HUES64 (cell line): ENCODE measurements at regions not wholly inside any gene's neighbourhood (a gene's known extent, or its start where the extent isn't known, plus 50 kb on each side); places are given as distances from the start of the nearest gene placed in this dataset.

Source experiments
- H3K27ac ChIP-seq: 2 replicates; pipeline ENCODE4 v1.7.0; 2013; ENCODE audit warnings: low read depth, low read length, inconsistent platforms
- H3K27me3 ChIP-seq: 2 replicates; pipeline ENCODE4 v1.6.1; 2013; ENCODE audit warnings: mild to moderate bottlenecking, low read length; ENCODE audit not compliant: insufficient read depth
- H3K36me3 ChIP-seq: 2 replicates; pipeline ENCODE4 v1.6.1; 2013; ENCODE audit warnings: mild to moderate bottlenecking, low read length; ENCODE audit not compliant: insufficient read depth
- H3K4me1 ChIP-seq: 2 replicates; pipeline ENCODE4 v1.6.1; 2013; ENCODE audit warnings: mild to moderate bottlenecking, low read length, moderate library complexity; ENCODE audit not compliant: insufficient read depth
- H3K4me3 ChIP-seq: 2 replicates; pipeline ENCODE4 v1.5.1; 2013; ENCODE audit warnings: mild to moderate bottlenecking, low read length, moderate library complexity
- H3K9ac ChIP-seq: 2 replicates; pipeline ENCODE4 v1.6.1; 2013; ENCODE audit warnings: mild to moderate bottlenecking, low read depth, low read length
- H3K9me3 ChIP-seq: 2 replicates; pipeline ENCODE4 v1.6.1; 2013; ENCODE audit warnings: low read depth, low read length; ENCODE audit not compliant: insufficient read depth
- WGBS: fragments of 150-250, 120-280 bp; methylation state at CpG from one replicate; pipeline ENCODE4 v1.1.7; 2013; ENCODE audit warnings: missing lambda C conversion rate; 5-methylcytosine and 5-hydroxymethylcytosine counted together

DNA sequence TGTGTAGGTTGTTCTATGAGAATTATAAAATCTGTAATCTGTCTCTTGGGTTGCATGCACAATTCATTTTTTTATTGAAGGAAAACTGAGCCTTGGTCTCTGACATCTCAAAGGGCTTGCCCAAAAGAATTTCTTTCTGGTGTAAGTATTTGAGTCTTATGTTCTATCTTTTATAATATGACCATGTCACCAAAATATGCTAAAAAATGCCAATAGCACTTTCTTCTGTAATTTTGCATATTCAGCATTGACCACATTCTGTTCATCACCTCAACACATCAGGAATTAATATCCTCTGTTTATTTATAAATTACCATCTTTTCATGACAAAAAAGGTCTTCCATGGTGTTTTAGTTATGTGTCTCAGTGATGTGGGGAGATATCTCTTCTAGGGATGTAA, 268.7 kb upstream of the TCF4 start:
- Histone ChIP-seq H3K27me3 (no peaks in the 10 kb centered on the region), H3K36me3 (no peaks in the 10 kb centered on the region), H3K9me3 (no peaks in the 10 kb centered on the region), H3K27ac (peak overlapping the region; percentile 35), H3K9ac (peak overlapping the region; percentile 10; the same call in 1 of the 2 replicates), H3K4me3 (no peak overlapping the region; the same call in 1 of the 2 replicates), H3K4me1 (peaks cover 58% of the 10 kb centered on the region)

DNA sequence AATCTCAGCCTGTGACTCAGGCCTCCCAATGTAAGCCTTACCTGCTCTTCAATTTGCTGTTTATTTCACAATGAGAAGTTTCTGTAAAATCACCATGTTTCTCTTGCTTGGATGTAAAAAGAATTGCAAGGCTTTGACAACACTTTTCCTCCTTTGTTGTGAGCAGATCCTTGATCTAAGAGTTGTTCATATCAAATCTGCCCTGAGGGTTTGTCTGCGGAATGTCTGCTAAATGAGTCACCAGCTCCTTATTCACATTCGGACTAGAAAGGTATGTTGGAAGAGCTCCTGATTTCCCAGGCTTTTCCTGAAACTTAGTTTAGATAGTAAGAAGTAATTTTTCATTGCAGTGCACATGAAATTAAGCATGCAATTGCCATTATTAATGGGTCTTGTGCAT, 268.2 kb upstream of the TCF4 start:
- Histone ChIP-seq H3K9me3 (no peaks in the 10 kb centered on the region), H3K9ac (peak overlapping the region; percentile 10; the same call in 1 of the 2 replicates), H3K4me3 (no peak overlapping the region; the same call in 1 of the 2 replicates), H3K27me3 (no peaks in the 10 kb centered on the region), H3K27ac (peak overlapping the region; percentile 64), H3K36me3 (no peaks in the 10 kb centered on the region), H3K4me1 (peaks cover 55% of the 10 kb centered on the region)
- WGBS, result 46% methylated on average over 2 of the region's 2 CpGs

DNA sequence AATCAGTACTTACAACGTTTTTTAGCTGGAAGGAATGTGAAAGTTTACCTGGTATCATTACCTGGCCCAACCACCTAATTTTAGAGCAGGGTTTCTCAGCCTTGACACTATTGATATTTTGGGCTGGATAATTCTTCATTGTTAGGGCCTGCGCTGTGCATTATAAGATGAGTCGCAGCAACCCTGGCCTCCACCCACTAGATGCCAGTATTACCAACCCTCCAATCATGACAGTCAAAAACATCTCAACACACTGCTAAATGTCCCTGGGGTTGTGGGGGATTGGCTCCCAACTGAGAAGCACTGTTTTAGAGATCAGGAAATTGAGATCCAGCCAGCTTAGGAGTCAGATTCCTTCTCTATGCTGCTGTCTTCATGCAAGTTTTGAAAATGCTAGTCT, 265.3 kb upstream of the TCF4 start:
- Histone ChIP-seq H3K4me3 (no peak overlapping the region), H3K27me3 (no peaks in the 10 kb centered on the region), H3K27ac (no peak overlapping the region), H3K4me1 (peaks cover 31% of the 10 kb centered on the region), H3K36me3 (no peaks in the 10 kb centered on the region), H3K9me3 (no peaks in the 10 kb centered on the region), H3K9ac (no peak overlapping the region)
- 93% methylated on average over 3 of the region's 3 CpGs for WGBS

DNA sequence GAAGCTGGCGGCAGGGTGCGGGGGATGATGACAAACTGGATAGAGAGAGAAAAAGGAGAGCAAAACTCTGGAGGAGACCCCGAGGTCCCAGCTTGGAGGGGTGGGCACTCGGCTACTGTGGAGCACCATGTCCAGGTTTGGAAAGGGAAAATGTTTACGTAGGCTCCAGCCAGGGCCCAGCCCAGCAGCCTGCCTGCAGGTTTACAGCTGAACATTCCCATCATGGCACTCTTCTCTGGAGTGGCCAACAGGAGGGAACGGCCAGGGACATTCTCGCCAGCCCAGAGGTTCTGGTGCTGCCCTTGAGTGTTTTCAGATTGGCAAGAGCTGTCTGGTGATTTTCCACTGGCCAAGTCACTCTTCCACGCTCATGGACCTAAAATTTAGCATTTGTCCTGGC, 262.9 kb upstream of the TCF4 start:
- Histone ChIP-seq H3K36me3 (no peaks in the 10 kb centered on the region), H3K9ac (no peak overlapping the region), H3K9me3 (no peaks in the 10 kb centered on the region), H3K4me3 (no peak overlapping the region), H3K4me1 (peaks cover 8% of the 10 kb centered on the region), H3K27ac (no peak overlapping the region), H3K27me3 (no peaks in the 10 kb centered on the region)
- WGBS, result 94% methylated on average over 8 of the region's 8 CpGs

DNA sequence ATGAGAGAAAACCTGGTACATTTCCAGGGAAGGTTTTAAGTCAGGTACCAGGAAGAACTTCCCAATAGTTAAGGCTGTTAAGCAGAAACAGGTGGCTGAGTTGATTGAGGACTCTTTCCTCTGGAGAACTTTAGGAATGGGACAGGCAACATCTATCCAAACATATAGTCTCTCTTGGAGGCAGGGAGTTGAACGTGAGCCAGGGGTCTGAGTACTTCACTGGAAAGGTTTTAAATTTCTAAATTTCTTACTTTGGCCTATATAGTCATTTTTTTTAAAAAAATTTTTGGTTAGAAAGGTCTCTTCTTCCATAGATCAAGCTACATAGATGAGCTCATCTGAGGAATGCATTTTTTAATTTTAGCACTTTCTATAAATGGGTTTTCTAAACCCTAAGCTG, 261.4 kb upstream of the TCF4 start:
- Histone ChIP-seq H3K9ac (no peak overlapping the region), H3K36me3 (no peaks in the 10 kb centered on the region), H3K27me3 (no peaks in the 10 kb centered on the region), H3K27ac (no peak overlapping the region), H3K9me3 (no peaks in the 10 kb centered on the region), H3K4me3 (no peak overlapping the region), H3K4me1 (no peaks in the 10 kb centered on the region)
- WGBS, result 80% methylated on average over 1 of the region's 1 CpG

DNA sequence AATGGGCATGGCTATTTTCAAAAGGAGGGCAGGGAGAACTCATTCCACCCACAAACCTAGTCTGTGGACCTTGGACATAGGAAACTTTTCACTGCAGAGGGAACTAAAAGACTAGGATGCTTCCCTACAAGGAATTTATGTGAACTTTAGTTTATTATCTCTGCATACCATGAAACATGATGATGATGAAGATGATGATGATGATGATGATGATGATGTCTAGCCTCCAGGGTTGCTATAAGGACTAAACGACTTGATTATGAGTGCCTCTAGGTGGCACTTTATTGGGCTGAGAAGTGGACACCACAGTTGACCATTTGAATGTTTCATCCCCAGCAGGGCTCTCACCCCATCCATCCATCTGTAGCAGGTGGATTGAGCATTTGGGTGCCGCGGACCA, 260.0 kb upstream of the TCF4 start:
- no peaks in the 10 kb centered on the region for H3K9me3 ChIP-seq
- no peak overlapping the region for H3K9ac ChIP-seq
- no peak overlapping the region for H3K27ac ChIP-seq
- H3K4me3 ChIP-seq, result no peak overlapping the region
- 94% methylated on average over 3 of the region's 3 CpGs for WGBS
- H3K27me3 ChIP-seq, result no peaks in the 10 kb centered on the region
- no peaks in the 10 kb centered on the region for H3K4me1 ChIP-seq
- H3K36me3 ChIP-seq, result no peaks in the 10 kb centered on the region

DNA sequence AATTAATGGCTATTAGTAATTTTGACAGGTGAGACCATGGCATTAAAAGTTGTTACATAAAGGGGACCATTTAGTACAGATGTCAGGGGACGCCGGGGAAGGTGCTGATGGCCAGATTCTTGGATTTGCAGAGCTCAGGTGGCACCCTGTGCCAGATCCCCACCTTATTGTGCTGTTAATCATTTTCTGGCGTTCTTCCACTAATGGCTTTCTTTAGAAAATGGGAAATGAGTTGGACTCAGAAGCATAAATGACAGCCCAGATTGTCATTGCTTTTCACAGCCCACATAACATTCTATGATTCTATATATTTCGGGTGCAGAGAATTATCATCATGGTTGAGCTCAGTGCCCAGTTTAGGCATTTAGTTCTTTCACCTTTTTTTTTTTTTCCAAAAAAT, 257.2 kb upstream of the TCF4 start:
- no peak overlapping the region for H3K4me3 ChIP-seq
- H3K9me3 ChIP-seq, result peaks cover 5% of the 10 kb centered on the region; the same call in 1 of the 2 replicates
- H3K9ac ChIP-seq, result no peak overlapping the region
- 92% methylated on average over 4 of the region's 4 CpGs for WGBS
- no peaks in the 10 kb centered on the region for H3K36me3 ChIP-seq
- H3K4me1 ChIP-seq, result no peaks in the 10 kb centered on the region
- H3K27me3 ChIP-seq, result no peaks in the 10 kb centered on the region
- no peak overlapping the region for H3K27ac ChIP-seq

DNA sequence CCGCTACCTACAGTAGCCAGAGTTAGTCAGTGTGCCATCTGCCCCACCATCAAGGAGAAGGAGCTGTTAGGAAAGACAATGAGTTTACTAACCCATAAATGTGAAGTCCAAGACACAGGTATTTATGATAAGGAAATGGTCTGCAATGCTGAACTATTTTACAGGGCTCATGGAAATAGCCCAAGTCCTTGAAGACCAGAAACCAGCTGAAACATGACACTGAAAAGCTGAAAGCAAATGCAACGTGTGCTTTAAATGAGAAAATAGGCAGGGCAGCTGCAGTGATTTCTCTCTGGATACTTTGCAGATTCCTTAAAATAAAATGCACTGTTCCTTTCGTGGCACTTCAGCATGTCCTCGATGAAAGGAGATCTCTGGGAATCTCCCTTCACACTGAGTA, 256.4 kb upstream of the TCF4 start:
- WGBS, result 91% methylated on average over 4 of the region's 4 CpGs

DNA sequence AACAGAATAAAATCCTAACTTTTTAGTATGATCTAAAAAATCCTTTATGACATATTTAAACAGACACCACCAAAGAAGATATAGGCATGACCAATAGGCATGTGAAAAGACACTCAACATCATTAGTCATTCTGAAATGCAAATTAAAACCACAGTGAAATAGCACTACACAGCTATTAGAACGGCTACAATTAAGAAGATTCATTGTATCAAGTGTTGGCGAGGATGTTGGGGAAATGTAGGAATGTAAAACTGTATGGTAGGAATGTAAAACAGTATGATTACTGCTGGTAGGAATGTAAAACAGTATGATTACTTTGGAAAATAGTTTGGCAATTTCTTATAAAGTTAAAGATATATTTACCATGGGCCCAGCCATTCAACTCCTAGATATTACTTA, 253.3 kb upstream of the TCF4 start:
- Histone ChIP-seq H3K9me3 (peaks cover 5% of the 10 kb centered on the region; the same call in 1 of the 2 replicates), H3K9ac (no peak overlapping the region), H3K27me3 (no peaks in the 10 kb centered on the region), H3K4me3 (no peak overlapping the region), H3K4me1 (peaks cover 4% of the 10 kb centered on the region; the same call in 1 of the 2 replicates), H3K27ac (no peak overlapping the region), H3K36me3 (no peaks in the 10 kb centered on the region)
- 97% methylated on average over 2 of the region's 2 CpGs for WGBS

More for the DNA sequence above, 256.4 kb upstream of the TCF4 start:
- Histone ChIP-seq H3K27ac (no peak overlapping the region), H3K9me3 (peaks cover 5% of the 10 kb centered on the region; the same call in 1 of the 2 replicates), H3K27me3 (no peaks in the 10 kb centered on the region), H3K4me3 (no peak overlapping the region), H3K9ac (no peak overlapping the region), H3K36me3 (no peaks in the 10 kb centered on the region), H3K4me1 (no peaks in the 10 kb centered on the region)

DNA sequence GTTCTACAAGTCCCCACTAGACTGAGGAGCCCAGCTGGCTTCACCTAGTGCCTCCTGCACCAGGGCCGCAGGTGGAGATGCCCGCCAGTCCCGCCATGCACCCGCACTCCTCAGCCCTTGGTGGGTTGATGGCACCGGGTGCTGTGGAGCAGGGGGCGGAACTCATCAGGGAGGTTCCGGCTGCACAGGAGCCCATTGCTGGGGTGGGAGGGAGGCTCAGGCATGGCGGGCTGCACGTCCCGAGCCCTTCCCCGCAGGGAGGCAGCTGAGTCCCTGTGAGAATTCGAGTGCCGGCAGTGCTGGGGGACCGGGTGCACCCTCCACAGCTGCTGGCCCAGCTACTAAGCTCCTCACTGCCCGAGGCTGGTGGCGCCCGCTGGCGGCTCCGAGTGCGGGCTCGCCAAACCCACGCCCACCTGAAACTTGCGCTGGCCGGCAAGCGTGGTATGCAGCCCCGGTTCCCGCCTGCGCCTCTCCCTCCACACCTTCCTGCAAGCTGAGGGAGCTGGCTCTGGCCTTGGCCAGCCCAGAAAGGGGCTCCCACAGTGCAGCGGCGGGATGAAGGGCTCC, 252.7 kb upstream of the TCF4 start:
- H3K9ac ChIP-seq, result no peak overlapping the region
- no peaks in the 10 kb centered on the region for H3K36me3 ChIP-seq
- WGBS, result 91% methylated on average over 30 of the region's 30 CpGs
- no peak overlapping the region for H3K27ac ChIP-seq
- H3K27me3 ChIP-seq, result no peaks in the 10 kb centered on the region
- H3K4me1 ChIP-seq, result peaks cover 4% of the 10 kb centered on the region; the same call in 1 of the 2 replicates
- peaks cover 5% of the 10 kb centered on the region; the same call in 1 of the 2 replicates for H3K9me3 ChIP-seq
- H3K4me3 ChIP-seq, result no peak overlapping the region

DNA sequence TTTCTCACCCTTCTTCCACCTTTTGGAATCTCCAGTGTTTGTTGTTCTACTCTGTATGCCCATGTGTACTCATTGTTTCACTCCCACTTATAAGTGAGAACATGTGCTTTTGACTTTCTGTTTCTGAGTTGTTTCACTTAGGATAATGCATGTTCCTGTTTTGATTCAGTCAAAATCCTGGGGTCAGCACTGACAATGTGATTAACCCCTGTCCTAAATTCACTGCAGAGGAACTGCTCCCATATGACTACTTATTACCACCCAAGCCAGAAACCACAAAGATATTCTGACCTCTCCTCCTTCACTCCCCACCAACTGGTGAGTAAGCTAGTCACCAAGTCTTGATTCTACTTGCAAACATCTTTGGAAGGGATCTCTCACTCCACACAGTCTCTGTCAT, 251.4 kb upstream of the TCF4 start:
- peaks cover 5% of the 10 kb centered on the region; the same call in 1 of the 2 replicates for H3K9me3 ChIP-seq
- peaks cover 4% of the 10 kb centered on the region; the same call in 1 of the 2 replicates for H3K4me1 ChIP-seq
- H3K27me3 ChIP-seq, result no peaks in the 10 kb centered on the region
- H3K4me3 ChIP-seq, result no peak overlapping the region
- H3K27ac ChIP-seq, result no peak overlapping the region
- no peak overlapping the region for H3K9ac ChIP-seq
- no peaks in the 10 kb centered on the region for H3K36me3 ChIP-seq

DNA sequence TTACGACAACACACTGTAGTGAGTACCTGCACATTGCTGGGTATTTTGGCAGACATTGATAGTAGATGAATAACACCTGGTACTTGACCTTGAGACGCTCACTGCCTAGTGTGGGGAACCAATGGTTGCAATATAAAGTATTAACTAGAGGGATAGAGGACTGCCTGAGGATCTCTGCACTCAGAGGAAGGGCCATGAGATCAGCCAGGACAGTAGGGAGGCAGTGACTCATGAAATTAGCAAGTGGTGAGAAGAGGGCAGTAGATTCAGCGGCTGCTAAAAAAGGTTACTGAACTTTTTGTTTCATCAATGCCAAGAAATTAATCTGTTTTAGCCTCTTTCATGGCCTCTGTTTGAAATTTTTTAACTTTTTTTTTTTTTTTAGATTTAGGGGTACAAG, 250.8 kb upstream of the TCF4 start:
- Histone ChIP-seq H3K4me1 (peaks cover 4% of the 10 kb centered on the region; the same call in 1 of the 2 replicates), H3K27me3 (no peaks in the 10 kb centered on the region), H3K4me3 (no peak overlapping the region), H3K9ac (no peak overlapping the region), H3K9me3 (peaks cover 5% of the 10 kb centered on the region; the same call in 1 of the 2 replicates), H3K27ac (no peak overlapping the region), H3K36me3 (no peaks in the 10 kb centered on the region)
- WGBS, result 89% methylated on average over 3 of the region's 3 CpGs
